ENCODE measurements at regions not wholly inside any gene's neighbourhood (a gene's known extent, or its start where the extent isn't known, plus 50 kb on each side); places are given as distances from the start of the nearest gene placed in this dataset.

- in situ Hi-C loops (cut with MboI) (no loop called here), intact Hi-C loops (cut with micrococcal nuclease; ENCODE audit: unreplicated experiment) (no loop called here)
- no peak for DNase-seq (ENCODE audit: low read depth, low spot score)
- Histone ChIP-seq H3K27ac (ENCODE audit: control insufficient read depth, insufficient read depth) (no peak overlapping the region), H3K9ac (ENCODE audit: control insufficient read depth, insufficient read depth, low read length) (no peak overlapping the region), H2AFZ (ENCODE audit: control insufficient read depth, low read depth, low read length) (no peak overlapping the region), H3K27me3 (replicated peaks in 1 of 2; ENCODE audit: control insufficient read depth in 2 of 2, insufficient read depth in 2 of 2, low read length in 1 of 2) (no peaks in the 10 kb centered on the region), H3K4me1 (ENCODE audit: control insufficient read depth, insufficient read depth, low read length) (no peaks in the 10 kb centered on the region), H4K20me1 (ENCODE audit: control insufficient read depth, insufficient read depth) (no peaks in the 10 kb centered on the region), H3K79me2 (ENCODE audit: control insufficient read depth, insufficient read depth, low read length) (no peaks in the 10 kb centered on the region), H3K36me3 (ENCODE audit: control insufficient read depth in 2 of 2, insufficient read depth in 2 of 2, low read length in 1 of 2) (no peaks in the 10 kb centered on the region), H3K9me3 (replicated peaks; ENCODE audit: control insufficient read depth, insufficient read depth, low read length) (no peaks in the 10 kb centered on the region), H3K4me2 (ENCODE audit: control insufficient read depth, insufficient read depth) (no peak overlapping the region), H3K4me3 (no peak overlapping the region)
- CTCF ChIA-PET = interaction anchor here (0.5 kb wide), 1 partner anchor 834 kb away, joined by 3 read pairs; no protein-coding TSS in a partner anchor
- SMC1A ChIA-PET (ENCODE audit: uncharacterized antibody, unreplicated experiment) = interaction anchor here (0.6 kb wide), 1 partner anchor 253 kb away, joined by 3 read pairs; no protein-coding TSS in a partner anchor
- RAD21 ChIA-PET (ENCODE audit: unreplicated experiment) = no interaction called here
- no peak for FAIRE-seq
- POLR2A ChIA-PET = no interaction called here
- ATAC-seq = no peak
- BruUV-seq (replicated peaks) = no TSS peak
- 0% methylated on average over 1 of the region's 1 CpG for WGBS (ENCODE audit: insufficient coverage, insufficient replicate concordance, low lambda C conversion rate, missing lambda C conversion rate)
- TF ChIP-seq CHD1 (IDR thresholded peaks at IDR 0.05; ENCODE audit: low read depth, low read length) (no peak), NRF1 (conservative IDR thresholded peaks at IDR 0.05; ENCODE audit: low read depth, low read length) (no peak), ZZZ3 (IDR thresholded peaks at IDR 0.05; ENCODE audit: control insufficient read depth, insufficient read length, low read depth) (no peak)
- TF ChIP-seq, protein P1, sequence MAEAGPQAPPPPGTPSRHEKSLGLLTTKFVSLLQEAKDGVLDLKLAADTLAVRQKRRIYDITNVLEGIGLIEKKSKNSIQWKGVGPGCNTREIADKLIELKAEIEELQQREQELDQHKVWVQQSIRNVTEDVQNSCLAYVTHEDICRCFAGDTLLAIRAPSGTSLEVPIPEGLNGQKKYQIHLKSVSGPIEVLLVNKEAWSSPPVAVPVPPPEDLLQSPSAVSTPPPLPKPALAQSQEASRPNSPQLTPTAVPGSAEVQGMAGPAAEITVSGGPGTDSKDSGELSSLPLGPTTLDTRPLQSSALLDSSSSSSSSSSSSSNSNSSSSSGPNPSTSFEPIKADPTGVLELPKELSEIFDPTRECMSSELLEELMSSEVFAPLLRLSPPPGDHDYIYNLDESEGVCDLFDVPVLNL (IDR thresholded peaks at IDR 0.05; ENCODE audit: low read depth, low read length) = no peak
These were observed 2471.5 kb downstream of the PCDH9 start for GRCh38 chr13:64758521-64759244.

GRCh38 chr13:64756621-64757020, 2473.5 kb downstream of the PCDH9 start:
- ATAC-seq (peak; percentile 72), DNase-seq (ENCODE audit: low read depth, low spot score) (no peak), FAIRE-seq (no peak)
- H4K20me1 ChIP-seq (ENCODE audit: control insufficient read depth, insufficient read depth) = no peaks in the 10 kb centered on the region
- no peak overlapping the region for H3K4me2 ChIP-seq (ENCODE audit: control insufficient read depth, insufficient read depth)
- RAD21 ChIA-PET (ENCODE audit: unreplicated experiment) = no interaction called here
- 0% methylated on average over 1 of the region's 1 CpG for WGBS (ENCODE audit: insufficient coverage, insufficient replicate concordance, low lambda C conversion rate, missing lambda C conversion rate)
- CTCF ChIA-PET = interaction anchor here (0.8 kb wide), 2 partner anchors 8 to 11 kb away, joined by 3 read pairs; no protein-coding TSS in a partner anchor
- no peaks in the 10 kb centered on the region for H3K4me1 ChIP-seq (ENCODE audit: control insufficient read depth, insufficient read depth, low read length)
- H3K79me2 ChIP-seq (ENCODE audit: control insufficient read depth, insufficient read depth, low read length) = no peaks in the 10 kb centered on the region
- H3K27me3 ChIP-seq (replicated peaks in 1 of 2; ENCODE audit: control insufficient read depth in 2 of 2, insufficient read depth in 2 of 2, low read length in 1 of 2) = no peaks in the 10 kb centered on the region
- POLR2A ChIA-PET = interaction anchor here (0.6 kb wide), 1 partner anchor 42 kb away, joined by 3 read pairs; no protein-coding TSS in a partner anchor
- TF ChIP-seq MTA2 (IDR thresholded peaks at IDR 0.05; ENCODE audit: low read depth) (peak; percentile 51; the same call in 1 of the 2 replicates), IKZF2 (IDR thresholded peaks at IDR 0.05) (0 out of 4 replicates have a peak, but pooled peaks of 1 of the 2 experiments have one; percentile 21), ATF7 (IDR thresholded peaks at IDR 0.05; ENCODE audit: low read depth) (peak; percentile 45; the same call in 1 of the 2 replicates), POLR2AphosphoS5 (IDR thresholded peaks at IDR 0.05; ENCODE audit: low read length) (no peak), ZNF274 (IDR thresholded peaks at IDR 0.05; ENCODE audit: insufficient read depth, insufficient read length) (no peak), ASH2L (IDR thresholded peaks at IDR 0.05; ENCODE audit: borderline replicate concordance, low read depth) (no peak), IKZF1 (conservative IDR thresholded peaks at IDR 0.05) (peak; percentile 28; the same call in 1 of the 2 replicates)
- H3K9ac ChIP-seq (ENCODE audit: control insufficient read depth, insufficient read depth, low read length) = no peak overlapping the region
- H3K4me3 ChIP-seq = no peak overlapping the region
- BruUV-seq (replicated peaks) = no TSS peak
- H3K36me3 ChIP-seq (ENCODE audit: control insufficient read depth in 2 of 2, insufficient read depth in 2 of 2, low read length in 1 of 2) = no peaks in the 10 kb centered on the region
- H3K27ac ChIP-seq (ENCODE audit: control insufficient read depth, insufficient read depth) = no peak overlapping the region
- in situ Hi-C loops (cut with MboI) = no loop called here
- intact Hi-C loops (cut with micrococcal nuclease; ENCODE audit: unreplicated experiment) = no loop called here
- no peaks in the 10 kb centered on the region for H3K9me3 ChIP-seq (replicated peaks; ENCODE audit: control insufficient read depth, insufficient read depth, low read length)
- SMC1A ChIA-PET (ENCODE audit: uncharacterized antibody, unreplicated experiment) = interaction anchor here (1.3 kb wide), 2 partner anchors 13 to 17 kb away, joined by 3 read pairs; no protein-coding TSS in a partner anchor
- no peak overlapping the region for H2AFZ ChIP-seq (ENCODE audit: control insufficient read depth, low read depth, low read length)
